H4 (cell line): ENCODE measurements at regions not wholly inside any gene's neighbourhood (a gene's known extent, or its start where the extent isn't known, plus 50 kb on each side); places are given as distances from the start of the nearest gene placed in this dataset.

Source experiments
- DNase-seq: peaks from one replicate; pipeline ENCODE4 v3.0.0-alpha.2; 2015; ENCODE audit warnings: low spot score

DNA sequence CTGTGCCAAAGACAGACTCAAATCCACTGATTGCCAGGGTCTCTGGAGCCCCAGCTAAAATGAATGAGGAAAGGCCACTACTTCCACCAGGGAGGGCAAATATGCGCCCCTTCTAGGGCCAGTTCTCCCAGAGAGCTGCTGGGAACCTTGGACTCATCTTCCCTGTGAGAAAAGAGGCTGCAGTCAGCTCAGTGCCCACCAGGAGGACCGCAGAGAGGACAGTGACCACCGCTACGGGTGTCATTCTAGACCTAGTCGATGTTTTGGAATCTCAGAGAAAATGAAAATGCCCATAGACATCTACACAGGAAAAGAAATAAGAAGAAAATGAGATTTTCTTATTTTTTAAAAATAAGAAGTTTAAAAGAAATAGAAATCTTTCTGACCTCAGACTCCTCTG lies 235.1 kb downstream of the UQCRFS1 start:
- no peak for DNase-seq

DNA sequence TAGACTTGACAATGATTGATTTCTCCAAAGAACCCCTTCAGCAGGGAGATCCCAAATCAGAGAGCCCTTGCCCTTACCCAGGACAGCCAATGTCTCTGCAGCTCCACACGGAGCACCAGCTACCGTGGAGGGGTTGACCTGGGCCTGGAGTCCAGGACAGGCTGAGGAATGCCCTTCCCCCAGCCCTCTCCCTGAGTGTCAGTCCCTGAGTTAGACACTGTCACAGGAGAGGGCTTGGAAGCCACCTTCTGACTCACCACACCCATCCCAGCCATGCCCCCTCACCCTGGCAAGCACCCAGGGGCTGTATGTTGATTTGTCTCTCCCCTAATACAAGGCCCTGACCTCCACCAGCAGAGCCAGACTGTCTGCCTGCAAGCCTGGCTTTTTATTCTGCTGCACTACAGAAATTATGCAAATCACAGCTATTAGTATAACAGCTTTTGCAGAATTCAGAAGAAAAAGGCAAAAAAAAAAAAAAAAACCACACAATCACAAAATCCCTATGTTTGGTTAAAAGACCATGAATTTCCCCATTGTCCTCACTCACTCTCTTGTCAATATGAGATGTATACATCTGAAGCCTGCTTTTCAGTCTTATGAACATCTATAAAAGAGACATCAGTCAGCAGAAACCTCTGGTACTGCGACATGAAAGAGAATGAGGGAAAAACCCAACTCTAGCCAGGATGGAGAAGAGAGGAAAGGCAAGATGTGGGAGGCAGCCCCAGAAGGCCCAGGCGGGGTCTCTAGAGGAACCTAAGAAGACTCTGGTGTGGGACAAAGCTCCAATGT lies 240.7 kb downstream of the UQCRFS1 start:
- no peak for DNase-seq

GRCh38 chr19:28971513-28971912 lies 241.4 kb downstream of the UQCRFS1 start:
- DNase-seq, result no peak

- DNase-seq, result no peak
Measured at GRCh38 chr19:28971049-28971448, 241.9 kb downstream of the UQCRFS1 start.

DNA sequence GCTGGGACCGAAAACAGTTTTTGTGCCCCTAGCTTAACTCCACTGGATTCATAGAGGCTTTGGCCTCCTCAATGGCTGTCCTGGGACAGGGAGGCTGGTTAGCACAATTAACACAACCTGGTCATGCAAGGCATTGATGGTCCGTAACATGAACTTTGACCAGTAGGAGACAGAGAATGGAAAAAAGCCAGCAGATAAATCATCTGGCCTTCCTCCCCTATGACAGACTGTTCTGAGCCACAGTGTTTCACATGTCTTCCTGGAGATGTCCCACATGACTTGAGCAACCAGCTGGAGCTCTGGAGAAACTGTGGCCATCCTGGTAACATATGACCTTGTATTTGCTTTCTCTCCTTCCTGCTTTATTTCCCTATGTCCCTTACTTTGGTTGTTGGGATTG lies 244.2 kb downstream of the UQCRFS1 start:
- DNase-seq, result no peak

DNA sequence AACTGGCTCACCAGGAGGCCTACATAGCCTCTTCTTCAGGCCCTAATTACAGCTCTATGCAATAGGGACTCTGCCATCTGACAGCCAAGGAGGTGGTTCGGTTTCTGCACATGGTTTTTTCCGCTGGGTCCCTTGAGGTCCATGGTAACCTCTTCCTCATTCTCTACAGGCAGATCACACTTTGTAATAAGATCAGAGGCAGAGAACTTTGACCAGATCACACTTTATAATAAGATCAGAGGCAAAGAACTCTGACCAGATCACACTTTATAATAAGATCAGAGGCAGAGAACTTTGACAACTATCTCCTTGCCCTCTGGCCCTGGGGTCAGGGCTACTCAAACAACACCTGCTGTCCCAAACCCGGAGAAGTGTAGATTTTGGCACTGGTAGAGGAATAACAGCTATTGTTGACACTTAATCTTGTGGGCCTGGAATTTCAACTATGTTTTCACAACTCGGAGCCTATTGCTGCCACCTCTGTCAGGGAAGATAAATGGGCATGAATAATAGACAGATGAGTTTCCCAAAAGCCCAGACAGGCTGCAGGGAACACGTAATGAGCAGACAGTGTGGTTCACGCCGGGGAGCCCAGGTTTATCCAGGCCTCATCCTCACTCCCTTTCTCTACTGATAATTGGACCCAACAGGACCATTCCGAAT lies 246.1 kb downstream of the UQCRFS1 start:
- DNase-seq, result no peak

GRCh38 chr19:28964500-28964899 lies 248.5 kb downstream of the UQCRFS1 start:
- DNase-seq, result no peak

GRCh38 chr19:28963486-28964250 lies 249.3 kb downstream of the UQCRFS1 start:
- no peak for DNase-seq

GRCh38 chr19:28961772-28962500 lies 251.0 kb downstream of the UQCRFS1 start:
- no peak for DNase-seq

GRCh38 chr19:28960986-28961705 lies 251.8 kb downstream of the UQCRFS1 start:
- DNase-seq, result no peak

DNA sequence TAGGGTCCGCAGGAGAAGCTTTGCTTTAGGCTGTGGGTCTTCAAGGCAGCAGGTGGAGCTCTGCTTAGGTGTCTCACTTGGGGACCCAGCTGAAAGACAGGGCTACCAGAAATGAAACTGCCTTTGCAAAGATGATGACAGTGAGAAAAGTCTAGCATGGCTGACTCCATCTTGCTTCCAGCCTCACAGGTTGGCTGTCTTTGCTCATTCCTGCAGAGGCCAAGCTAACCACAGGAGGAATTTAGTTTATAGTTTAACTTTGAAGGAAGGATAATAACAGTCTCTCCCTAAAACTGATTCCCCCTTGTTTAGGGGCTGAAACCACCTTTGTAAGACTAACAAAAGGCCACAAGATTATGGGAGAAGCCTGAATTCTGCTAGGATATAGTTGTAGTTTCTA lies 252.4 kb downstream of the UQCRFS1 start:
- no peak for DNase-seq

GRCh38 chr19:28956961-28957360 lies 256.0 kb downstream of the UQCRFS1 start:
- no peak for DNase-seq

- no peak for DNase-seq
Measured at GRCh38 chr19:28956421-28956820, 256.5 kb downstream of the UQCRFS1 start.

DNA sequence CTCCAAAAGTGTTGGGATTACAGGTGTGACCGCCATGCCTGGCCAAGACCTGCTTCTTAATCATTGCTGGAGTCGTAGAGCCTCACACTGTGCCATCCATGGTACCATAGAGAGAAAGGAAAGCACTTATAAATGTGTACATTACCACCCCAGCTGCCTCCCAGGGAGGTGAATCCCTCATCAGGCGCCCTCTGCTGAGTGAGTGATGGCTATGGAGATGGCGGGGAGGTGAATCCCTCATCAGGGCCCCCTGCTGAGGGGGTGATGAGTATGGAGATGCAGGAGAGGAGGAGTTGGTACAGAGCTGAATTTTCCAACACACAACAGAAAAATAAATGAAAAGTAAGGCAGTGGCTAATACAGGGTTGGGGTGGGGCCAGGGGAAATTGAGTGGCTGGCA lies 263.4 kb downstream of the UQCRFS1 start:
- no peak for DNase-seq

- no peak for DNase-seq
Measured at GRCh38 chr19:28949027-28949426, 263.9 kb downstream of the UQCRFS1 start.

DNA sequence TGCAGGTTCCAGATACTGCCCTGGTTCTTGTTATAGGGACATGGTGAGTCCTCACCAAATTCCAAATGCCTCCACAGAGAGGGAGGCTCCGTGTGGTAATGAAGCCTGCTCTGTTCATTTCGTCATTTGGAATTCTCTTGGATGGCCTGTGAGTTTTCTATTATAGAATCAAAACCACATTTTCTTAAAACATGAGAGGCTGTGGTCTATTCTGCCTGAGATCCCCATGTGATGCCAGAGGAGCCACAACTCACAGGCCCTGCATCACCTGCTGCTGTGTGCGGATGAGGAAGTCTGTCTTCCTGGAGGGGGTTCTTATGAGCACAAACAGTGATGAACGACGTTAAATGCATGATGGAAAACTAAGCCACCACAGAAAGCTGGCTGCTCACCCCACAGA lies 264.4 kb downstream of the UQCRFS1 start:
- no peak for DNase-seq

DNA sequence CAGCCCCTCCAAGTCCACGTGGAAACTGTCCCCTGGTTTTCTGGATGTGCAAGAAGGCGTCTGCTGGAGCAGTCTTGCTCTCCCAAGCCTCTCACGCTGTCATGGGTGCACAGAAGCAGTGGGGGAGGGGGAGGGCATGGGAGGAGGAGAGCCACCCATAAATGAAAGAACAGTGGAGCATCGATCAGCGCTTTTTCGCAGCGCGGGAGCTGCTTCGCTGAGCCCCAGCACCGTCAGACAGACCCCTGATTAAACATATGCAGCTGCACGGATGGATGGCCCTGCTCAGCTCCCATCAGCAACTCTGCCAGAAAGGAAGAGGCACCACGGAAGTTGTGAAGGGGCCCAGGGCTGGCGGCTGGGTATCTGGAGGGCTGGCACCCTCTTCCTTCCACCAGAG lies 264.9 kb downstream of the UQCRFS1 start:
- DNase-seq, result no peak

DNA sequence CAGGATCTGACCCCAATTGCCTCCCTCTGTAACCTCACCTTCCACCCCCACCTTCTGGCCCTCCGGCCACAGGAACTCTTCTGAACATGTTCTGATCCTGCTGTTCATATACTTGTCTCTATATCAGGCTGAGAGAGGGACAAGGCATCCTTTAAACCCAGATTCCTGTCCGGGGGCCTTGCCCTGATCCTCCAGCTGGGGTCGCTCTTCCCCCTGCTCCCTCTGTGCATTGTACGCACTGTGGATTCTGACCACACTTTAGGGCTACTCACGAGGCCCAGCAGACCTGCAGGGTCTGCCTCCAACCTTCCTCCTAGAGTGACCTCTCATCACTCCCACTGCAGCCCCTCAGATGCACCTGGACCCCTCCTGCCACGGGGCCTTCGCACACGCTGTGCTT lies 269.3 kb downstream of the UQCRFS1 start:
- DNase-seq, result no peak

- DNase-seq, result no peak
Measured at GRCh38 chr19:28941833-28942232, 271.1 kb downstream of the UQCRFS1 start.

- DNase-seq, result no peak
Measured at GRCh38 chr19:28940751-28941500, 272.0 kb downstream of the UQCRFS1 start.

- DNase-seq, result no peak
Measured at GRCh38 chr19:28939236-28939635, 273.7 kb downstream of the UQCRFS1 start.
